Ovary (tissue), 3 donors: ENCODE measurements at regions not wholly inside any gene's neighbourhood (a gene's known extent, or its start where the extent isn't known, plus 50 kb on each side); places are given as distances from the start of the nearest gene placed in this dataset.

Source experiments
- CTCF ChIP-seq, 3 donors: fragments of 450-650 bp in 2 of 3; fragments of 200-600 bp in 1 of 3; IDR thresholded peaks; one replicate each; pipeline versions ENCODE4 v1.5.1 to v1.8.0; 2016 to 2022; ENCODE audit warnings: antibody characterized with exemption in 3 of 3, mild to moderate bottlenecking in 1 of 3
- EP300 ChIP-seq: sonication (generic); formaldehyde crosslinking; IDR thresholded peaks from one replicate; pipeline ENCODE4 v1.6.1; 2017; ENCODE audit warnings: antibody characterized with exemption
- donor health status: DM: no; HTN: no; CAD: no.

DNA sequence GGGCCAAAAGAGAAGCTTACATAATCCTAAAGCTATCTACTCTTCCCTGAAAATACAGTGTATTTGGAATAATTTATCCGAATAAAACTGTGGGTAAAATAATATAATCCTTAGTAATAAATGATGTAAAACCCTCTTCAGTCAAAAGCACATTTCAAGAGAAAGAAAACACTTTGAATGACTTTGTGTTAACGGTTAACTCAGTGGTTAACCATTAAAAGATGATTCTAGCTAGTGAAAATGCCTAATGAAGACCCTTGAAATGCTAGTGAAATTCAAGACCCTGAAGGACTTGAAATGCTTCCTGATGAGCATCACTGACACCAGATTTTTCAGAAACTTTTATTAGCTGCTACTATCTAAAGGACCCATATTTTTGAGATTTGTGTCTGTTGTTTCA is 70.7 kb downstream of the COX7C start:
- TF ChIP-seq CTCF (IDR thresholded peaks at IDR 0.05) (no peak), EP300 (no peak)
